Neural cell (in vitro differentiated cells): ENCODE measurements at regions not wholly inside any gene's neighbourhood (a gene's known extent, or its start where the extent isn't known, plus 50 kb on each side); places are given as distances from the start of the nearest gene placed in this dataset.

Experiments
- H2AFZ ChIP-seq: fragments of 200-600, 300-800 bp; sonication (generic), shearing (Covaris generic); 2 replicates; pipeline ENCODE4 v1.6.0; 2014; ENCODE audit warnings: low read depth, mild to moderate bottlenecking, antibody characterized with exemption, low read length, moderate library complexity
- H3F3A ChIP-seq: fragments of 200-600 bp; shearing (Covaris generic); 2 replicates; pipeline ENCODE4 v1.6.1; 2016; ENCODE audit warnings: mild to moderate bottlenecking, moderate library complexity, mixed read lengths, antibody characterized with exemption, low read length; ENCODE audit not compliant: insufficient read depth, poor library complexity, severe bottlenecking
- H3K27ac ChIP-seq: fragments of 200-600, 300-800 bp; sonication (generic), shearing (Covaris generic); 2 replicates; pipeline ENCODE4 v1.5.1; 2014; ENCODE audit warnings: mild to moderate bottlenecking, low read length, moderate library complexity
- H3K27me3 ChIP-seq: fragments of 300-800, 200-600 bp; sonication (generic), shearing (Covaris generic); 2 replicates; pipeline ENCODE4 v1.6.0; 2014; ENCODE audit warnings: mild to moderate bottlenecking, low read depth, low read length, moderate library complexity; ENCODE audit not compliant: insufficient read depth
- H3K36me3 ChIP-seq: fragments of 300-800, 200-600 bp; sonication (generic), shearing (Covaris generic); 2 replicates; pipeline ENCODE4 v1.5.1; 2014; ENCODE audit warnings: mild to moderate bottlenecking, antibody characterized with exemption, low read length, moderate library complexity; ENCODE audit not compliant: insufficient read depth
- H3K4me2 ChIP-seq: fragments of 300-800, 200-600 bp; sonication (generic), shearing (Covaris generic); 2 replicates; pipeline ENCODE4 v1.6.0; 2014; ENCODE audit warnings: mild to moderate bottlenecking, low read length
- H3K4me3 ChIP-seq: fragments of 300-800, 200-600 bp; sonication (generic), shearing (Covaris generic); 2 replicates; pipeline ENCODE4 v1.5.1; 2014; ENCODE audit warnings: mild to moderate bottlenecking, low read length, moderate library complexity
- H3K79me2 ChIP-seq: fragments of 200-600 bp; shearing (Covaris generic); replicated peaks from 2 replicates; pipeline ENCODE4 v1.6.0; 2014; ENCODE audit warnings: mild to moderate bottlenecking, low read length, moderate library complexity; ENCODE audit not compliant: insufficient read depth
- H3K9ac ChIP-seq: fragments of 300-800, 200-600 bp; sonication (generic), shearing (Covaris generic); 2 replicates; pipeline ENCODE4 v1.6.1; 2016; ENCODE audit warnings: mild to moderate bottlenecking, low read length, mixed read lengths
- H3K9me2 ChIP-seq: fragments of 200-600 bp; shearing (Covaris generic); 2 replicates; pipeline ENCODE4 v1.6.1; 2016; ENCODE audit warnings: mild to moderate bottlenecking, low read length, mixed read lengths; ENCODE audit not compliant: insufficient read depth
- H3K9me3 ChIP-seq: fragments of 200-600, 300-800 bp; sonication (generic), shearing (Covaris generic); 2 replicates; pipeline ENCODE4 v1.6.1; 2016; ENCODE audit warnings: mild to moderate bottlenecking, mixed run types, low read length, moderate library complexity, mixed read lengths
- H4K20me1 ChIP-seq: fragments of 200-600 bp; shearing (Covaris generic); 2 replicates; pipeline ENCODE4 v1.6.1; 2016; ENCODE audit warnings: mild to moderate bottlenecking, mixed run types; ENCODE audit not compliant: insufficient read depth
- CTCF ChIP-seq: fragments of 450-650 bp; IDR thresholded peaks from 2 replicates; pipeline ENCODE4 v1.5.1; 2014; ENCODE audit warnings: antibody characterized with exemption, mild to moderate bottlenecking, moderate library complexity; ENCODE audit not compliant: poor library complexity, severe bottlenecking
- EP300 ChIP-seq: fragments of 450-650 bp; conservative IDR thresholded peaks from 2 replicates; pipeline ENCODE4 v1.6.1; 2014; ENCODE audit warnings: antibody characterized with exemption, mild to moderate bottlenecking, moderate library complexity; ENCODE audit not compliant: poor library complexity, severe bottlenecking
- EZH2 ChIP-seq: fragments of 200-600, 300-800 bp; shearing (Covaris generic), sonication (generic); IDR thresholded peaks from 2 replicates; pipeline ENCODE4 v1.6.1; 2014; ENCODE audit warnings: antibody characterized with exemption, low read length, borderline replicate concordance, mild to moderate bottlenecking; ENCODE audit not compliant: insufficient read depth, poor library complexity, severe bottlenecking
- MXI1 ChIP-seq: fragments of 450-650 bp; conservative IDR thresholded peaks from 2 replicates; pipeline ENCODE4 v1.6.1; 2014; ENCODE audit warnings: antibody characterized with exemption, mild to moderate bottlenecking; ENCODE audit not compliant: poor library complexity, severe bottlenecking
- POLR2AphosphoS5 ChIP-seq: IDR thresholded peaks from 2 replicates; pipeline ENCODE4 v1.6.1; 2012
- RAD21 ChIP-seq: fragments of 450-650 bp; conservative IDR thresholded peaks from 2 replicates; pipeline ENCODE4 v1.6.1; 2014; ENCODE audit warnings: antibody characterized with exemption, mild to moderate bottlenecking, moderate library complexity
- REST ChIP-seq: IDR thresholded peaks from 2 replicates; pipeline ENCODE4 v1.6.1; 2012; ENCODE audit warnings: borderline replicate concordance
- SMC3 ChIP-seq: fragments of 450-650 bp; conservative IDR thresholded peaks from 2 replicates; pipeline ENCODE4 v1.6.1; 2014; ENCODE audit warnings: antibody characterized with exemption, mild to moderate bottlenecking, moderate library complexity; ENCODE audit not compliant: poor library complexity
- TAF1 ChIP-seq: IDR thresholded peaks from 2 replicates; pipeline ENCODE4 v1.6.1; 2012; ENCODE audit warnings: low read depth

- Histone ChIP-seq H3K36me3 (no peaks in the 10 kb centered on the region), H3K27me3 (no peaks in the 10 kb centered on the region), H3K4me2 (no peak overlapping the region), H3K4me3 (no peak overlapping the region), H3K9me3 (no peaks in the 10 kb centered on the region), H2AFZ (no peak overlapping the region), H4K20me1 (no peaks in the 10 kb centered on the region), H3K9ac (no peak overlapping the region), H3F3A (no peaks in the 10 kb centered on the region), H3K79me2 (no peaks in the 10 kb centered on the region), H3K9me2 (no peaks in the 10 kb centered on the region), H3K27ac (no peak overlapping the region)
- TF ChIP-seq SMC3 (no peak), CTCF (no peak)
Measured at GRCh38 chr4:153912301-153912700, 123.4 kb upstream of the SFRP2 start.

- no peaks in the 10 kb centered on the region for H3K9me2 ChIP-seq
- no peak overlapping the region for H3K4me2 ChIP-seq
- H3F3A ChIP-seq: no peaks in the 10 kb centered on the region
- no peaks in the 10 kb centered on the region for H3K79me2 ChIP-seq
- H3K36me3 ChIP-seq: no peaks in the 10 kb centered on the region
- no peaks in the 10 kb centered on the region for H3K9me3 ChIP-seq
- no peak overlapping the region for H2AFZ ChIP-seq
- H3K27ac ChIP-seq: no peak overlapping the region
- no peak for TF ChIP-seq CTCF
- TF ChIP-seq EZH2: no peak
- TF ChIP-seq SMC3: no peak
- no peak for TF ChIP-seq REST
- TF ChIP-seq MXI1: no peak
- TF ChIP-seq RAD21: no peak
- TF ChIP-seq EP300: no peak
- TF ChIP-seq TAF1: no peak
- no peak for TF ChIP-seq POLR2AphosphoS5
- no peaks in the 10 kb centered on the region for H3K27me3 ChIP-seq
- H4K20me1 ChIP-seq: no peaks in the 10 kb centered on the region
- no peak overlapping the region for H3K9ac ChIP-seq
- H3K4me3 ChIP-seq: no peak overlapping the region
Measured at GRCh38 chr4:153909672-153910071, 120.8 kb upstream of the SFRP2 start.
